NCI-H2171 (cell line): ENCODE measurements at regions not wholly inside any gene's neighbourhood (a gene's known extent, or its start where the extent isn't known, plus 50 kb on each side); places are given as distances from the start of the nearest gene placed in this dataset.

ENCODE experiments used
- DNase-seq: peaks from one replicate; lab custom pipeline; 2025; lab: John Stamatoyannopoulos, UW

DNA sequence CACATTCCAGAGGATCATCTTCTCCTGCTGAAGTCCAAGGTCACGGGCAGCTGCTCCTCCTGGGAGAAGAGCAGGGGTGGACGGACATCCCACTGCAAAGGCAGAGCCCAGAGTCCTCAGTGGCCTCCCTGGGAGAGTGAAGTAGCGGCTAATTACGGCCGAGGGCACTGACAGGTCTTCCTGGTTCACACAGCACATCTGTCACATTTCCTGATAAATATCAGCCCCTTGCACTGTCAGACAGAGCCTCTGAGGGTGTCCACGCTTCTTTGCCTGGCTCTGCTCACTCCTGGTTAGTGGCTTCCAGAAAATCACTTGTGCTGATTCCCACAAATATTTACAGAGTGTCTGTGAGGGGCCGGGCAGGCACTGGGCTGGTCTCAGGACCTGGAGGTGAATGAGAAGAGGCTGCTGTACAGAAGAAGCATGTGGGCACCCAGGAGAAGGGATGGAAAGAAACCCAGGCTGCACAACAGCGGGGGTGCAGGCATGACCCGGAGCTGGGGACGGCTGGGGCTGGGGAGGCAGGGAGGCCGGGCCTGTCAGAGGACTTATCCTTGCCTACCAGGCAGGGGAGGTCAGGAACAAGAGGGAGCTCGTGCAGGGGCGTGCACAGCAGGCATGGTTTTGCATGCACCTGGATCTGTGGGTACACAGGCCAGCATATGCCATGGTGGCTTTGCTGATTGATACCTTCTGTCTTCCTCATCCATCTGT, 258.2 kb upstream of the TNRC6C start:
- no peak for DNase-seq

GRCh38 chr17:77701996-77702395, 256.5 kb upstream of the TNRC6C start:
- DNase-seq = no peak

GRCh38 chr17:77704048-77704815, 254.3 kb upstream of the TNRC6C start:
- no peak for DNase-seq

- DNase-seq = no peak
These were observed 251.6 kb upstream of the TNRC6C start for GRCh38 chr17:77706938-77707337.

DNA sequence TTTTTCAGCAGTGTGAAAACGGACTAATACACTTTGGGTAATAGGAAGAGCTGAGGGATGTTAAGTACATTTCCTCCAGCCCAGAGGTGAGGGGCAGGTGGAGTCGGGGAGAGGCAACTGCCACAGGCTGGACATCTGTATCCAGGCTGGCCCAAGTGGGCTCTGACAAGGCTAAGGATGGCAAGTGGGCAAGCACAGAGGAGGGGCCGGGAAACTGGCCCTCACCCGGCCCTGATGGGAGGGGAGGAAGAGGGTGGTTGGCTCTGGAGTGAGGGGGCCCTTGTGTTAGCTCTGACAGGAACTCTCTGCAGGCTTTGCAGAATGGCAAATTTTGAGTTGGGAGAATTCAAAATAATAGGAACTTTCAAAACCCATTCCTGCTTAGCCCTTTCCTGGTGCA, 251.0 kb upstream of the TNRC6C start:
- DNase-seq = no peak

DNA sequence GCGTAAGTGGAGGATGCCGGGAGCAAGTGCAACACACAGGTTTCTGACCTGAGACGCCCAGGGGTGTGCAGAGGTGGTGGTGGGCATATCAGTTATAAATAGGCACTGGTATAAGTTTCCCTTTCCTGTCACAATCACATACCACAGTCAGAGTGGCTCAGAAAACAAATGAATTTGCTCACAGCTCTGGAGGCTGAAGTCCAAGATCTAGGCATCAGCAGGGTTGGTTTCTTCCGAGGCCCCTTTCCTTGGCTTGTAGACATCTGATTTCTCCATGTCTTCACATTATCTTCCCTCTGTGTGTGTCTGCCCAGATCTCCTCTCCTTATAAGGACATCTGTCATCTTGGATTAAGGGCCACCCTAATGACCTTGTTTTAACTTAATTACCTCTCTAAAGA, 250.5 kb upstream of the TNRC6C start:
- DNase-seq = no peak

DNA sequence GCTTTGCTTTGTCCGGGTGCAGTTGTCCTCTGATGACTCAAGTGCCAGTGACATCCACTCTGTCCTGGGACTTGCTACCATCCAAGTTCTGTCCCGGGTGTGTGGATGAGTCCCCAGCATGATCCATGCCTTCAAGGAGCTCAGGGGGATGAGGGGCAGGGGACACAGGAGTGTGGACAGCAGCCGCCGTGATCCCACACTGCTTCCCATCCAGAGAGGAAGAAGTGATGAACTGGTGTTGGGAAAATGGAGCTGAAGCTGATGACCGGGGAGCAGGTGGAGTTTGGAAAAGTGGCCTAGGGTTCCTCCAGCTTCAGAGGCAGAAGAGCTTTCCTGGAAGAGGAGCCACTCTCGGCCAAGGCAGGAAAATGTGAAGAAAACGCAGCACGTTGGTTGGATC, 249.6 kb upstream of the TNRC6C start:
- no peak for DNase-seq

DNA sequence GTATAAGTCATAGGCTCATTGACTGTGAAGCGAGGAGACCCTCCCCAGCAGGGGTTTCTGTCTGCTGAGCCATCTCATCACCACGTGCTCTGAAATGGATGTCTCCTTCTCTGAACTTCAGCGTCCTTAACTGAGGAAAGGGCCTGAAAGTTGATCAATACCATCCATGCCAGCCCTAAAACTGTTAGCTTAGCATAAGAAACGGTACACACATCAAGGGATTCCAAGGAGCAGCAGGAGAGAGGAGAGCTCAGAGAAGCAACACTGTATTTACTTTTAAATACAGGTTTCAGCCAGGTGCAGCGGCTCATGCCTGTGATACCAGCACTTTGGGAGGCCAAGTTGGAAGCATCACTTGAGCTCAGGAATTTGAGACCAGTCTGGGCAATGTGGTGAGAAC, 248.9 kb upstream of the TNRC6C start:
- DNase-seq = no peak

GRCh38 chr17:77712578-77712977, 245.9 kb upstream of the TNRC6C start:
- DNase-seq = no peak

GRCh38 chr17:77716289-77716926, 242.1 kb upstream of the TNRC6C start:
- no peak for DNase-seq

- DNase-seq = no peak
These were observed 240.4 kb upstream of the TNRC6C start for GRCh38 chr17:77717941-77718668.

GRCh38 chr17:77718669-77718961, 239.9 kb upstream of the TNRC6C start:
- no peak for DNase-seq

- DNase-seq = no peak
These were observed 238.7 kb upstream of the TNRC6C start for GRCh38 chr17:77719806-77720205.

GRCh38 chr17:77720946-77721845, 237.3 kb upstream of the TNRC6C start:
- DNase-seq = no peak

- no peak for DNase-seq
These were observed 236.7 kb upstream of the TNRC6C start for GRCh38 chr17:77721846-77722160.

GRCh38 chr17:77722366-77722765, 236.1 kb upstream of the TNRC6C start:
- no peak for DNase-seq

- no peak for DNase-seq
These were observed 235.2 kb upstream of the TNRC6C start for GRCh38 chr17:77723071-77723908.

DNA sequence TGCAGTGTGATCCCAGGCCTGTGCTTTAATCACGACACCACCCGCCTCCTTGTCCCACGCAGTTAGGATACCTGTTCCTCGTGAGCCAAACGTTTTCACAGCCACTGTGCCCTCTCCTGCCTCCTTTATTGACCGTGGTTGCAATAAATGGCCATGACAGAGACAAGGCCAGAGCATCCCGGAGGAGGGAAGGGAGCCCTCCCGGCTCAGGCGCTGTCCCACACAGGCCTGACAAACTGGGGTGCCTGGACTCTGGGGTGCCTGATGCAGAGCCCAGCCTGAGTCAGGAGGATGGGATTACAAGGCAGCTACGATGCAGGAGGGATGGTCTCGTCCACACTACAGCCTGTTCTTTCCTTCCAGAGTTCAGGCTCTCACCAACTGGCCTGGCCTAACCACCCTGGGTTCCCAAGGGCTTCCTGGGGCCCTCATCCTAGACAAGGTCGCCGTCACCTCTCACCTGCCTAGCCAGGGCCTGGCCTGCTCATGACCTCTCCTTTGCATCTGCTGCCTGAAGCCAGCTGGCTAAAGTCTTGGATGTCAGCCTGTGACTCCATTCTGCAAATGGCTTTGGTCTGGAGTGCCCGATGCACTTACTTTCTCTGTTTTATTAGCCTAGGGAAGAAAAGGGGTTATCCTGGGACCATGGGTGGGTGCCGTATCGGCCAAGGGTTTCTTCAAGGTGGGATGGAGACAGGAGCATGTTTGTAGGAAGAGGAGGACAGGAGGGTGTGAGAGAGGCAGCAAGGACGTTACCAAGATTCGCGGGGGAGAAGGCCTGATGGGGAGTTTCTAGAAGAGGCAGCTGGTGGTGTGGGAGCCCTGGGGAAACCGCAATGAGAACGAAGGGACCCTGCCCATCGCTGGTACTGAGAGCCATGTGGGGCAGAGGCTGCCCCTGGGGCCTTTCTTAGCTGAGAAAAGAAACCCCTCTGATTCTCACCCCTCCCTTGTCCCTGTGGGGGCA, 234.3 kb upstream of the TNRC6C start:
- DNase-seq = no peak

- no peak for DNase-seq
These were observed 233.5 kb upstream of the TNRC6C start for GRCh38 chr17:77724876-77725615.
